ENCODE measurements at regions not wholly inside any gene's neighbourhood (a gene's known extent, or its start where the extent isn't known, plus 50 kb on each side); places are given as distances from the start of the nearest gene placed in this dataset.
"Not testable (repeated sequence)": the region's sequence is repeated elsewhere in the genome, so short reads cannot be mapped to it uniquely, and the experiment has no call there.

DNA sequence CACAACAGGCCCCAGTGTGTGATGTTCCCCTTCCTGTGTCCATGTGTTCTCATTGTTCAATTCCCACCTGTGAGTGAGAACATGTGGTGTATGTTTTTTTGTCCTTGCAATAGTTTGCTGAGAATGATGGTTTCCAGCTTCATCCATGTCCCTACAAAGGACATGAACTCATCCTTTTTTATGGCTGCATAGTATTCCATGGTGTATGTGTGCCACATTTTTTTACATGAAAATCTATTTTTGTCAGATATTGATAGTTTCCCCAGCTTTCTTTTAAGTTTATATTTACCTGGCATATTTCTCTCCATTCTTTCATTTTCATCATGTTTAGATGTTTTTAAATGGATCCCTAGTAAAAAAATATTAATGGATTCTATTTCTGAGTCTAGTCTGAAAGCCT lies 264.2 kb upstream of the UGT8 start:
- H3K4me3 Mint-ChIP-seq (ENCODE audit: low read depth); H3K9me3 Mint-ChIP-seq; DNase-seq (ENCODE audit: low spot score); H3K4me1 Mint-ChIP-seq (ENCODE audit: low read depth); intact Hi-C loops (cut with micrococcal nuclease); H3K36me3 Mint-ChIP-seq (ENCODE audit: low read depth); H3K27me3 Mint-ChIP-seq (ENCODE audit: low read depth); H3K27ac Mint-ChIP-seq: not testable (repeated sequence)

DNA sequence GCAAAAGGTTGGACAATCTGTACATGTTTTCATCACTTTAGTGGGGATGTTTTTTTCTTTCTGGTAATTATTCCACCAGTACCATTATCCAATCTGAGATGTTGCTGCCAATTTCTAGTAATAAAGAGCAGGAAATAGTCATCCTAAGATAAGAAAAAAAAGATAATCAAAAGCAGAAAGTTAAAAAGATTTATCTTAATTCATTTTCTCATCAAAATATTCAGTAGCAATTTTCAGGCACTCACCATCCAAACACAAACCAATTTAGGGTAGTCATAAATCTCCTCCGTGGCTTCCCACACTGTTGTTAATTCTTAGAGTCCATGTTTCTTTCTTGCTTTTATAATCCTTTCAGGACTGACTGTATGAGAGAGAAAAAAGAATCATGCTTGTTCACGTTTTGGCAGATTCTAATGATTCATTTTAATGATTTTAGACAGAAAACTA lies 263.7 kb upstream of the UGT8 start:
- Mint-ChIP-seq H3K27ac (no peak overlapping the region), H3K9me3 (no peaks in the 10 kb centered on the region), H3K36me3 (ENCODE audit: low read depth) (no peaks in the 10 kb centered on the region), H3K27me3 (ENCODE audit: low read depth) (no peaks in the 10 kb centered on the region), H3K4me3 (ENCODE audit: low read depth) (no peak overlapping the region), H3K4me1 (ENCODE audit: low read depth) (no peaks in the 10 kb centered on the region)
- intact Hi-C loops (cut with micrococcal nuclease), result no loop called here
- no peak for DNase-seq (ENCODE audit: low spot score)

DNA sequence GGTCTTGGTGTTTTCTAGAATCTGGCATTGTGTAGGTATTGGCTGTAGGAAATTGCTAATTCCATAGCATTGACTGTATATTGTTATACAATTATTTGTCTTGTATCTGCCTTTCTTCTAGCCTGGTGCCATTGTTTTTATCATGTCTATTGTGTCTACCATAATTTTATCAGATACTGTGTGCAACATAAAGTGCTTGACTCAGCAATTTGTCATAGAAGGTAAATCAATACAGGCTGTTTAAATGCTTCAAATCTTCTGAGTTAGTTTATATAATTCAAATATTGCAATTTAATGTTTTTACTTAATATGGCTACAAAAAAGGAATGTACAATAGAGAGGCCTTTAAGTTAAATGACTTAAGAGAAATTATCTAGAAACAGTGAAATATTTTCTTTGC lies 263.3 kb upstream of the UGT8 start:
- Mint-ChIP-seq H3K27me3 (ENCODE audit: low read depth) (no peaks in the 10 kb centered on the region), H3K4me1 (ENCODE audit: low read depth) (no peaks in the 10 kb centered on the region), H3K4me3 (ENCODE audit: low read depth) (no peak overlapping the region), H3K27ac (no peak overlapping the region), H3K36me3 (ENCODE audit: low read depth) (no peaks in the 10 kb centered on the region), H3K9me3 (no peaks in the 10 kb centered on the region)
- no peak for DNase-seq (ENCODE audit: low spot score)
- intact Hi-C loops (cut with micrococcal nuclease), result no loop called here

DNA sequence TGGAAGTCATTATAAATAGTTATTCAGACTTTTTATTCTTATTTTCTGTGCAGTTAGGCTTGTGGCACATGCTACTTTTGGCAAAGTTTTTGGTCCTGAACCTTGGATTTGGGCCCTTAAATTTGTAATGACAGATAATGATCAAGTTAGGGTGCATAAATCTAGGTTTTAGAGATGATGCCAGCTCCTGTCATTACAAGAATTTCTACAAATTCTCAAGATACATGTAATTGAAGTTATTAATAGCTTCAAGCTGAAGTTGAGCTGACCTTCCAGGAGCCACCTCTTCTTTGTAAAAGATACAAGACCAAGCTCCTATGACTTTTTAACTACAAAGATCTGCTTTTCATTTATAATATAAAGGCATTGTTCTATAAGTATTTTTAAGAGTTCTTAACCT lies 255.6 kb upstream of the UGT8 start:
- Mint-ChIP-seq H3K9me3 (no peaks in the 10 kb centered on the region), H3K27me3 (ENCODE audit: low read depth) (no peaks in the 10 kb centered on the region), H3K4me1 (ENCODE audit: low read depth) (no peaks in the 10 kb centered on the region), H3K27ac (no peak overlapping the region), H3K36me3 (ENCODE audit: low read depth) (no peaks in the 10 kb centered on the region), H3K4me3 (ENCODE audit: low read depth) (no peak overlapping the region)
- intact Hi-C loops (cut with micrococcal nuclease), result no loop called here
- no peak for DNase-seq (ENCODE audit: low spot score)

DNA sequence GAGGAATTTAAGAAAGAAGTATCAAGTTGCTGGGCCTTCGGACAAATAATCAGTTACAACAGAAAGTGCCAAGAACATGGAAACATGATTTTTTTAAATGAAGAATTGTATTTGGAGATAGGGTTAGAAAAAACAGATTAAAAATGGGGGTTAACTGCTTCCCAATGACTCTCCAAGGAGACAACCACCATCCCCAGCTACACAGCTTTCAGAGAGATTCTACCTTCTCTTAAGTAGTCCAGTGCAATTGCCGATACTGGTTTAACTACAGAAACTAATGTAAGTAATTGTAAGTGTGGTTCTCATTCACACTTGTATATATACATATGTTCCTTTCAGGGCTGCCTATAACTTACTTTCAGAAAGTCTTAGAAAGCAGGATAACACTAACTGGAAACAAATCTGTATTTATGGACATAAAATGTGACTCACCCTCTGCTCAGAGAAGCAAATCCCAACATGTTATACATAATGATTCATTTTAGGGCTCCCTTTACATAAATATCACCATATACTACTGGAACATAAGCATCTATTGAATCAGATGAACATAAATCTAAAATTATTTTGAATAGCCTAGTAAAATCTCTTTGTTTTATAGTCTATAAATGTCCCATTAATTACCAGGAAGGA lies 248.9 kb upstream of the UGT8 start:
- no peaks in the 10 kb centered on the region for H3K9me3 Mint-ChIP-seq
- intact Hi-C loops (cut with micrococcal nuclease), result no loop called here
- H3K27ac Mint-ChIP-seq, result no peak overlapping the region
- no peaks in the 10 kb centered on the region for H3K4me1 Mint-ChIP-seq (ENCODE audit: low read depth)
- H3K27me3 Mint-ChIP-seq (ENCODE audit: low read depth), result no peaks in the 10 kb centered on the region
- H3K4me3 Mint-ChIP-seq (ENCODE audit: low read depth), result no peak overlapping the region
- no peaks in the 10 kb centered on the region for H3K36me3 Mint-ChIP-seq (ENCODE audit: low read depth)
- no peak for DNase-seq (ENCODE audit: low spot score)

DNA sequence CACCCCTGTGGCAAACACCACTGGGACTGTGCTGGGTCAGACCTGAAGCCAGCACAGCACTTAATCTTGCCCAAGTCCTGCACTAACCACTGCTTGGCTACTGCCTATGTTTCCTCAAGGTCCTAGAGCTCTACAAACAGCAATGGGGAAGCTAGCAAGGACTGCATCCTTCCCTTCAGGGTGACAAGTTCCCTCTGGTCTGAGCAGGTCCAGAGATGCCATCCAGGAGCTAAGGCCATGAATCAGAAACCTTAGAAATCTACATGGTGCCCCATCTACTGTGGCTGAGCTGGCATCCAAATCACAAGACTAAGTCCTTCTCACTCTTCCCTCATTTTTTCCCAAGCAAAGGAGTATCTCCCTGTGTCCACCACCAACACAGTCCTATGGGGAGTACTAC lies 239.7 kb upstream of the UGT8 start:
- Mint-ChIP-seq H3K4me1 (ENCODE audit: low read depth) (no peaks in the 10 kb centered on the region), H3K27me3 (ENCODE audit: low read depth) (no peaks in the 10 kb centered on the region), H3K36me3 (ENCODE audit: low read depth) (no peaks in the 10 kb centered on the region), H3K4me3 (ENCODE audit: low read depth) (no peak overlapping the region), H3K27ac (no peak overlapping the region), H3K9me3 (no peaks in the 10 kb centered on the region)
- DNase-seq (ENCODE audit: low spot score), result no peak
- intact Hi-C loops (cut with micrococcal nuclease), result no loop called here

DNA sequence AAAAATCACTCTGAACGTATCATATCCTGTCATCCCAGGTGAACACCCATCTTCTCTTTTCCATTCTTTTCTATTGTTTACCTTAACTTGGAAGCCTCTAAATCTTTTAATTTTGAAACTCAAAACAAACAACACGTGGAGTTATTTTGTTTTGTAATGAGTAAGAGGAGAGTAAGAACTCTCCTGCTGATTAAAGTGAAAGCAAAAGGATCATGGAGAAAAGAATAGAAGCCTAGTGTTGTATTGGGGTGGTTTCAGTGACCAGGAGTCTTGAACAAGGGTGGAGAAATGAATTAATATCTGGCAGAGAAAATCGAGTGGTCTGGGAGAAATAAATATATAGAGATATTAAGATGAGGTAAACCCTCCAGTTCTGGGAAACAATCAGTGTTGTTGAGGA lies 237.4 kb upstream of the UGT8 start:
- Mint-ChIP-seq H3K27me3 (ENCODE audit: low read depth) (no peaks in the 10 kb centered on the region), H3K27ac (no peak overlapping the region), H3K4me1 (ENCODE audit: low read depth) (no peaks in the 10 kb centered on the region), H3K9me3 (no peaks in the 10 kb centered on the region), H3K4me3 (ENCODE audit: low read depth) (no peak overlapping the region), H3K36me3 (ENCODE audit: low read depth) (no peaks in the 10 kb centered on the region)
- DNase-seq (ENCODE audit: low spot score), result no peak
- intact Hi-C loops (cut with micrococcal nuclease), result no loop called here

DNA sequence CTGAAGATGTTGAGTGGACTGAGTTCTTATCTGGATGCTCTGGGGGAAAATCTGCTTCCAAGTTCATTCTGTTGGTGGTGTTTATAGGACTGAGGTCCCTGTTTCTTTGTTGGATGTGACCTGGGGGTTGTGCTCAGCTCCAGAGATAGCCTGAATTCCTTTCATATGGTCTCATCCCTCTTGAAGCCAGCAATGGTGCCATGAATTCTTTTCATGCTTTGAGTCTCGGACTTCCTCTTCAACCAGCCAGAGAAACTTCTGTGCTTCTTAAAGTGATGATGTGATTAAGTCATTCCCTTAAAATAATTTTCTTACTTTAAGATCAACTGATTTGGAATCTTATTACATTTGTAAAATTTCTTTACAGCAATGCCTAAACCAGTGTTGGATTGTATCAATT lies 233.8 kb upstream of the UGT8 start:
- Mint-ChIP-seq H3K9me3 (no peaks in the 10 kb centered on the region), H3K4me1 (ENCODE audit: low read depth) (no peaks in the 10 kb centered on the region), H3K36me3 (ENCODE audit: low read depth) (no peaks in the 10 kb centered on the region), H3K27me3 (ENCODE audit: low read depth) (no peaks in the 10 kb centered on the region), H3K4me3 (ENCODE audit: low read depth) (no peak overlapping the region), H3K27ac (no peak overlapping the region)
- intact Hi-C loops (cut with micrococcal nuclease), result no loop called here
- no peak for DNase-seq (ENCODE audit: low spot score)

DNA sequence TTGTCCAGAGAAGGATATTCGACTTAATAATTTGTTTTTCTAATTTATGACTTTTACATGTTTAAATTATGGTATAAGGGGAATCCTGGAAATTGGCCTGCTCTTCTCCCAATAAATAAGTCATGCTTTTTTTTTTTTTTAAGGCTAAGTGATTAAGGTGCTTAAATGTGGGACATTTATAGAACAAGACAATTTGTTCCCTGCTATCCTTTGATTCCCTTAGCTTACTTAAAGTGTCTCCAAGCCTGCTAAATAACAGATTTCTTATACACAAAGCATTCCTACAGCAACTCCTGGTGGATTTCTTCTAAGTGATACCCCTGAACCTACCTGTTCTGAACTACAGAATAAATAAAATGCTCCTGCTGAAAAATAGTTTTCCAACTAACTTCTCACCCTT lies 233.0 kb upstream of the UGT8 start:
- Mint-ChIP-seq H3K4me3 (ENCODE audit: low read depth) (no peak overlapping the region), H3K27ac (no peak overlapping the region), H3K36me3 (ENCODE audit: low read depth) (no peaks in the 10 kb centered on the region), H3K9me3 (no peaks in the 10 kb centered on the region), H3K27me3 (ENCODE audit: low read depth) (no peaks in the 10 kb centered on the region), H3K4me1 (ENCODE audit: low read depth) (no peaks in the 10 kb centered on the region)
- intact Hi-C loops (cut with micrococcal nuclease), result no loop called here
- DNase-seq (ENCODE audit: low spot score), result no peak

DNA sequence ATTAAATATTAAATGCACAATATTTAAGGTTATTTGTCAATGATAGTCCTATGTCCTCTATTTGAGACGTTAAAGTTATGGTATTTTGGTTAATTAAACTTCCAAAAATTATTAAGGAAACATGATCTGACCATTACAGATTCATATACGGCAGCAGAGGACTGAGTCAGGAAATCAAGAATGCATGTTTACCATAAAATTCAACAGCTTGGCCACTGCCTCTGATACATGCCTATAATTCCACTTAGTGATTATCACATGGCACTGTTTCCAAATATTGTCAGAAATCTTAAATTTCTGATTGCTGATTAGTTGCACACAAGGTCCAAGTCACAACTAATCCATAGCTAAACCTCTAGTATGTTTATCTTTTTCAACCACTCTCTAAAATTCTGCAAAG lies 232.2 kb upstream of the UGT8 start:
- no peaks in the 10 kb centered on the region for H3K36me3 Mint-ChIP-seq (ENCODE audit: low read depth)
- H3K4me3 Mint-ChIP-seq (ENCODE audit: low read depth), result no peak overlapping the region
- no peaks in the 10 kb centered on the region for H3K4me1 Mint-ChIP-seq (ENCODE audit: low read depth)
- no peak for DNase-seq (ENCODE audit: low spot score)
- no peaks in the 10 kb centered on the region for H3K27me3 Mint-ChIP-seq (ENCODE audit: low read depth)
- H3K27ac Mint-ChIP-seq, result no peak overlapping the region
- intact Hi-C loops (cut with micrococcal nuclease), result no loop called here
- H3K9me3 Mint-ChIP-seq, result no peaks in the 10 kb centered on the region

DNA sequence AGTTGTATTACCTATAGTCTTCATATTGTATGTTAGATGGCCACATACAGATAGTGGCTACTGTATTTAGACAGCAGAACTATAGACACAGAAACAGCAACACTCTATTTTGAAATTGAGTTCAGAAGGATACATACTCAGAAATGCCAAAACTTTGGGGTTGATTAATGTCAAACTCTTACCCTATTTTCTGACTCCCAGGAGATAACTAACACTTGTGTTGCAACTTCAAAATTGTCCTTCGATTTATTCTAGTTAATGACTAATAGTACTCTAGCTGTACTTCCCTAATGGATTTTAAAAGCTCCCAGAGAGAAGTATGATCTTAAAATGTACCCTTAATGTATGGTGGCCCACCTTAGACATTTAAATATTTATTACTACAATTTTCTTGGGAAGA lies 229.9 kb upstream of the UGT8 start:
- Mint-ChIP-seq H3K27me3 (ENCODE audit: low read depth) (no peaks in the 10 kb centered on the region), H3K36me3 (ENCODE audit: low read depth) (no peaks in the 10 kb centered on the region), H3K4me3 (ENCODE audit: low read depth) (no peak overlapping the region), H3K27ac (no peak overlapping the region), H3K9me3 (no peaks in the 10 kb centered on the region), H3K4me1 (ENCODE audit: low read depth) (no peaks in the 10 kb centered on the region)
- intact Hi-C loops (cut with micrococcal nuclease), result no loop called here
- DNase-seq (ENCODE audit: low spot score), result no peak

DNA sequence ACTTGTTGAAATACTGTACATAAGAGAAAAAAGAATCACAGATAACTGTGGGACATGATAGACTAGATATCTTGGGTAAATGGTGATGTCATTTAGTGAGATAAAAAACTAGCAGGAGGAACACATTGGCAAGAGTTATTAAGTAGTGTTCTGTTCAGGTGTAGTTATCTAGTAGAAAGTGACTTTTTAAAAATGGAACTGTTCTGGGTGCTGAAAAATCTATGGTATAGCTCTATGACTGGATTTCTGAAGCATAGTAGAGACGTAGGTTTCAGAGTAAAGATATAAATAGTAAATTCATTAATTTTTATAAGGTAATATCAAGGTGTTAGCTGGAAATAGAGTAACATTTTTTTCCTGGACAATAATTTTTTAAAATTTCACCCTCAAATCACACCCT lies 225.1 kb upstream of the UGT8 start:
- Mint-ChIP-seq H3K27me3 (ENCODE audit: low read depth) (no peaks in the 10 kb centered on the region), H3K4me1 (ENCODE audit: low read depth) (no peaks in the 10 kb centered on the region), H3K4me3 (ENCODE audit: low read depth) (no peak overlapping the region), H3K9me3 (no peaks in the 10 kb centered on the region), H3K27ac (no peak overlapping the region), H3K36me3 (ENCODE audit: low read depth) (no peaks in the 10 kb centered on the region)
- intact Hi-C loops (cut with micrococcal nuclease), result no loop called here
- DNase-seq (ENCODE audit: low spot score), result no peak

DNA sequence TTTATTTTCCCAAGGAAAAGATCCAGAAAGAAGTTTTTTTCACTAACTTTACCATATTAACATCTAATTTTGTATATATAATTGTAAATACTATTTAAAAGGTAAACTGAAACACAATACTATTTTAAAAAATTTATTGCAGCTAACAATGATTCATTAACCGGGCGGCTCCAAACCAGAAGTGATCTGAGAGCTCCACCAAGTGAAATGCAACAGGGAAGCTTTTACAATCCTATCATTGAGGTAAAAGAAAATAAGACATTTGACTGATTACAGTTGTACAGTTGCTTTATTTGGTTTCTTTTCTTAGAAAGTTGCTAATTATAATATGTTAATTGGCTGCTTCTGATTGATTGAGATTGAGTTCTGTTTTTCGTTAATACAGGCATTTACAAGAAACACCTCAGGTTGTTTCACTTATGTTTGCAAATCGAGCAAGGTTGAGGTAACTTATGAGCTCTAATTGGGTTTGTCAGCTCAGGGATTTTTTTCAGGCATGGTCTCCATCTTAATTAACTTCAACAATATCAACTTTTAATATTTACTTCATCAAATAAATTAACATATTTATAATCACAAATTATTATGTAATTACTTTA lies 220.2 kb upstream of the UGT8 start:
- H3K27ac Mint-ChIP-seq, result no peak overlapping the region
- intact Hi-C loops (cut with micrococcal nuclease), result no loop called here
- H3K27me3 Mint-ChIP-seq (ENCODE audit: low read depth), result no peaks in the 10 kb centered on the region
- H3K36me3 Mint-ChIP-seq (ENCODE audit: low read depth), result no peaks in the 10 kb centered on the region
- H3K9me3 Mint-ChIP-seq, result no peaks in the 10 kb centered on the region
- no peak for DNase-seq (ENCODE audit: low spot score)
- H3K4me1 Mint-ChIP-seq (ENCODE audit: low read depth), result no peaks in the 10 kb centered on the region
- no peak overlapping the region for H3K4me3 Mint-ChIP-seq (ENCODE audit: low read depth)

DNA sequence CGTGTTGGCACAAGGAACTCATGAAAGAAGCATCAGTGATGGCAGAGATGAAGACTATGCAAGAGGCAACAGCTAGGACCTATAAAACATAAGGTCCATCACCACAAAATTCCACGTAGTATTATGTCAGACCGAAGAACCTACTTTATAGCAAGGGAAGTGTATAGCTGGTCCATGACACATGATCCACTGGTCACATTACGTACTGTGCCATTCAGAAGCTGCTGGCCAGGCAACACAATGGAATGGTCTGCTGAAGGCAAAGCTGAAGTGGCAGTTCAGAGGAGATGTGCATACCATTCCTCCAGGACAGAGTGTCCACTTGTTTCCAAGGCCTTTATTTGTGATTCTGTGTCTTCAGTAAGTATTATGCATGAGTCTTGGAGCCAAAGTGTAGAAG lies 215.5 kb upstream of the UGT8 start:
- DNase-seq (ENCODE audit: low spot score), result no peak
- no peaks in the 10 kb centered on the region for H3K27me3 Mint-ChIP-seq (ENCODE audit: low read depth)
- no peak overlapping the region for H3K4me3 Mint-ChIP-seq (ENCODE audit: low read depth)
- intact Hi-C loops (cut with micrococcal nuclease), result no loop called here
- no peaks in the 10 kb centered on the region for H3K9me3 Mint-ChIP-seq
- H3K36me3 Mint-ChIP-seq (ENCODE audit: low read depth), result no peaks in the 10 kb centered on the region
- no peaks in the 10 kb centered on the region for H3K4me1 Mint-ChIP-seq (ENCODE audit: low read depth)
- no peak overlapping the region for H3K27ac Mint-ChIP-seq
